NCI-H1694 (cell line): ENCODE measurements at regions not wholly inside any gene's neighbourhood (a gene's known extent, or its start where the extent isn't known, plus 50 kb on each side); places are given as distances from the start of the nearest gene placed in this dataset.

ENCODE experiments used
- DNase-seq: peaks from one replicate; lab custom pipeline; 2025; lab: John Stamatoyannopoulos, UW

DNA sequence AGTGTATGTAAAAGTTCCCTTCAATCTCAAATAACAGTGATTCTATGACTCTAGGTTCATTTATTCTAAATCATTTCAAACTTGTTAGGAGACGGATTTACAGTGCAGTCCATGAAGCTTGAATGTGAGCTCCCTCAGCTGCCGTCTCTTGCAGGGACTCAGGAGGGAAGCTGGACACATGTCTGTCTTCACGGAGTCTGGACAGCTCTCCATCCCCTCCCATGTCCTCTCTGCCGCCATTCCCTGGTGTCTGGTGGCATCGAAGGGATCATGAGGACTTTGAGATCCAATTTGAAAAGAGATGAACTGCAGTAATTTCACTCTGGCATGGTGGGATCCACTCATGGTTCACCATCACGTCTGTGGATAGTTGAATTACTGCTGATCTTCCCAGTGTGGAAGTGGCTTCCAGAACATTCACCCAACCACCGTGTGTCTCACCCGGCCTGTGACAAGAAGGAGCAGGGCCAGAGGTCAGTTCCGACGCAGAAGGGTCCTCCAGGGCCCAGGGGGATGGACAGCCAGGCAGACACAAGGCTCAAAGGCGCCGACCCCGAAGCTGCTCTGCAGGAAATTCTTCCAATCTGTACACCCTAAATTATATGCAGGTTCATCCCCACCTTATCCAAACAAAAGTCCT is 370.1 kb downstream of the THBS2 start:
- DNase-seq: no peak

DNA sequence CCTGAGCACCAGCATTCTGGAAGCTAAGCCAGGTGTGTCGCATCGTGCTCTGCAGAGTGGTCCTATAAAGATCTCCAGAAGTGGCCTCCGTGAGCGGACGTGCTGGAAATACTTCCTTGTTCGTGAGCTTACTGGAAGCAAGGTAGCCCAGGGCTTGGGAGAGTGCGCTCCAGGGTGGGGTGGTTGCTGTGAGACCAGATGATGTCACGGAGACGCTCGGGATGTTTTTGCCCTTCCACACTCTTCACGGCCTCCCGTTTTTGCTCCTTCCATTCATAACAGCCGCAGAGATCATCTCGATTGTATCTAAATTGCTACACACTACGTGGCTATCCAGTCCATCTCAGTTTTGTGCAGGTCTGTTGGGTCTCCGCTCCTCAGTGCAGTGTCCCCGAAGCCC is 373.4 kb downstream of the THBS2 start:
- no peak for DNase-seq

GRCh38 chr6:168877821-168878282 is 375.8 kb downstream of the THBS2 start:
- no peak for DNase-seq

GRCh38 chr6:168876956-168877355 is 376.7 kb downstream of the THBS2 start:
- no peak for DNase-seq

- DNase-seq: no peak
Observed at GRCh38 chr6:168875811-168876576, 377.7 kb downstream of the THBS2 start.

DNA sequence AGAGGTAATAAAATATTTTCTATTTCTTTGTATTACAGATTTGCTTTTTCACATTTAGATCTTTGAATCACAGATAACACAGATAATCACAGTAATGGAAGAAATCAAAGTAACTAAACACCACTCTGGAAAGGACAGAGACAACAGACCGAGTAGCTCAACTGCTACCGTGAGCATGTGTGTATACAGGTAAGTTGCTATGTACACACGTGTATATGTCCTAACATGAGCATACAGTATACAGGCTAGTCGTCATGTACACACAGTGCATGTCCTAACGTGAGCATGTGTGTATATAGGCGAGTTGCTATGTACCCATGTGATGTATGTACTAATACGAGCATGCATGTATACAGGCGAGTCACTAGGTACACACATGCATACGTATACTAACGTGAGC is 379.0 kb downstream of the THBS2 start:
- no peak for DNase-seq

DNA sequence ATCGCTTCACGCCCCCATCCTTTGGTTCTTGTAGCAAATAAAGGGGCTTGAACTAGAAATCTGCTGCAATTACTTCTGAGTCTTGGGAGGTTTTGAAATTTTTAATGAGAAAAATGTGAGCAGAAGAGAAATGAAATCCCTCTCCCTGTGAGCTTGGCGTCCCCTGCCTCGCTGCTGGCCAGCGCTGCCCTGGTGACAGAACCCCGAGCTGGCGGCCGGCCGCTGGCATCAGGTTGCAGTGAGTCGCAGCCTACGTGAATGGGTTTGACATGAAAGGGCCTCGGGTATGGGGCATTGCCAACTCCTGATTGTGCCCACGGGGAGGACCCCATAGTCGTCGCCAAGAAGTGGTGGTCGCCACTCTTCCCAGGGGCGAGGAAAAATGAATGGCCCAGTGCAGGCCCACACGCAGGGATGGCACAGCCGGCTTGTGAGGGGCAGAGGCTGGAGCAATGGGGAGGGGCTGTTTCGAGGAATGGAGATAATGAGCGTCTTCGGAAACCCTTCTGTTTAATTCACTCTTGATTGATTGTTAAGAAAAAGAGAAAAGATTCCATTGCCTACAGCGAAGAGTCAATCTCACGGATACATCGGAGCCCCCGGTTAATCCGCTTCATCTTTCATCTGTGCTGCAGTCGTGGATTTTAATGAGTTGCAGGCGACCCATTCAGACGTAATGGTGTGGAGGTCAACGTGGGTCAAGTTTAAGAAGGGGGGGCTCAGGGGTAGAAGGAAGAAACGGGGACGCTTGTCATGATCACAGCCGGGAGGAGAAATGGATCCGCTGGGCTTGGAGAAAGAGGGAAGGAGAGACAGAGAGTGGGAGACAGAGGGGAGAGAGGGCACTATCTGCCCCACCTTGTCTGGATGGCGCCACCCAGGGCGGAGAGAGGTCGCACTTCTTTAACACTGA is 380.1 kb downstream of the THBS2 start:
- no peak for DNase-seq

GRCh38 chr6:168871642-168872315 is 381.9 kb downstream of the THBS2 start:
- no peak for DNase-seq

- no peak for DNase-seq
Observed at GRCh38 chr6:168870982-168871381, 382.7 kb downstream of the THBS2 start.

- DNase-seq: no peak
Observed at GRCh38 chr6:168867247-168868102, 386.2 kb downstream of the THBS2 start.

DNA sequence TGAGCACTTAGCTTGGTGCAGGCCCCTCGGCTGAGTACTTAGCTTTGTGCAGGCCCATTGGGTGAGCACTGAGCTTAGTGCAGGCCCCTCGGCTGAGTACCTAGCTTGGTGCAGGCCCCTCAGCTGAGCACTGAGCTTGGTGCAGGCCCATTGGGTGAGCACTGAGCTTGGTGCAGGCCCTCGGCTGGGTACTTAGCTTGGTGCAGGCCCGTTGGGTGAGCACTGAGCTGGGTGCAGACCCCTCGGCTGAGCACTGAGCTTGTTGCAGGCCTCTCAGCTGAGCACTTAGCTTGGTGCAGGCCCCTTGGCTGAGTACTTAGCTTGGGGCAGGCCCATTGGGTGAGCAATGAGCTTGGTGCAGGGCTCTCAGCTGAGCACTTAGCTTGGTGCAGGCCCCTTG is 387.1 kb downstream of the THBS2 start:
- DNase-seq: no peak

DNA sequence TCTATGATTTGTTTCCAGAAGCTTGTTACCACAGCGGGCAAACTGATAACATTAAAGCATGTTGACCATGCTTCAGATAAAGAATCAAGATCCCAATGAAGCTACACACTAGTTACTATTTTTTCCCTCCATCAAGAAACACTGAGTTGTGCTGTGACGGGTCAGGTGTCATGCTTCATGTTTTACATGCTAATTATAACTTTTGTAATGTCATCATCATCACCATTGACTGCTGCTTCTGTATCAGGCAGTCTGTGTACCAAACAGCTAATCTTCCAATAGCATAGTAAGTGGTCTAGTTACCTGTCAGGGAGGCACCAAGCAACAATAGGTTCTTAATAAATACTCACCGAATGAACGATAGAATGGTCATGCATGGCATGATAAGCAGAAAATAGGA is 388.1 kb downstream of the THBS2 start:
- DNase-seq: no peak

DNA sequence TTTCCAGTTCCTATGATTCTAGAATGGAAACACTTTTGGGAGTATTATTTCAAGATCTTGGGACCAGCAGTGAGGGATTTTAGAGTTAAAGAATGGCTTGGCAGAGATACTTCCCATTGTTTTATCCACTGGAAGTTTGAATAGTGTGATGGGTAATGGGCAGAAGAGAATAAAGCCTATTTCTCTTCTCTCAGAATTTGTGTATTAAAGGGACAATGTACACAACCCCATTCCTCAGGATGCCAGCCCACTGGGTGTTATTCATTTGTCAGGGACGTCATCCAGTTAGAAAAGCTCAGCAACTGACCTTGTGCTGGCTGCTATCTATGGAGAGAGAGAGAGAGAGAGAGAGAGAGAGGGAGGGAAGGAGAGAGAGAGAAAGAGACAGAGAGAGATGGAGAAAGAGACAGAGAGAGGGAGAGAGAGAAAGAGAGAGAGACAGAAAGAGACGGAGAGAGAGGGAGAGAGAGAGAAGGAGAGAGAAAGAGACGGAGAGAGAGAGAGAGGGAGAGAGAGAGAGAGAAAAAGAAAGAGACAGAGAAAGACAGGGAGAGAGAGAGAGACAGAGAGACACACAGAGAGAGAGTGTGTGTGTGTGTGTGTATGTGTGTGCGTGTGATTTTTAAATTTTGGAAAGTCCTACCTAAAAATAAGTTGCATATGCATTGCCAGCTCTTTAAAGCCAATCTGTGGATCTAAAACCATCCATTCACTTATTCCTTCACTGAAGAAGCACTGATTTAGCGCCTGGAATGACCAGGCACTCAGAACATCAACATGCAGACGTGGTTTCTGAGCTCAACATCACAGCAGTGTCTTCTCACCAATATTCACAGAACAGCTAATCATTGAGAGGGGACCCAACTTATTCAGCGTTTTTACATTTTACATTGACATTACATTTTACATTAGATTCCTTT is 388.8 kb downstream of the THBS2 start:
- DNase-seq: no peak

GRCh38 chr6:168863467-168863866 is 390.2 kb downstream of the THBS2 start:
- no peak for DNase-seq

DNA sequence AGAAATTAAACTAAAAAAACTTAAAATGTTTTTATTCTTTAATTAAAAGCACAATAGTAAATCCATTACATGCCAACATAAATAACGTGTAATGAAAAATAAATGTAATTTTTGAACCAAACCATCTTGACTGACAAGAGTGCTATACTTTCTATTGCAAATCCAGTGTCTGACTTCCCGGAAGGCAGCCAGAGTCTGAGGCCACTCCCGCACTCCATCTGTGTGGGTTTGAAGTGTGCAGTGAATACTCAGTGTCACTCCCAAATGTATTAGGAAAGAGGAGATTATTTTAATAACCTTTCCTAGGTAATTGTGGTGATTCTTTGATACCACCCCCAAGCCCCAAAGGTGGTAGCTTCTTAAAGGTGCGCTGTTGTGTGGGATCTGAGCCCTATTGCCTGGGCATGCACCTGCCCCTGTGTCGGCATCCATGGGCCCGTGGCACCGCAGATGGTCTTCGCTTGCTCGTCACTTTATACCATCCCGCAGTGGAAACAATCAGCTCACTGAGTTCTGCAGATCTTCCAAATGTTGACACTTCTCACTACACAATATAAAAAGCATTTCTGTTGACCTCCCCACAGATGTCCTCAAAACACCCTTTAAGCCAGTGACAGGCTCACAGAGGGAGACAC is 391.2 kb downstream of the THBS2 start:
- no peak for DNase-seq

- DNase-seq: no peak
Observed at GRCh38 chr6:168860987-168861386, 392.7 kb downstream of the THBS2 start.

DNA sequence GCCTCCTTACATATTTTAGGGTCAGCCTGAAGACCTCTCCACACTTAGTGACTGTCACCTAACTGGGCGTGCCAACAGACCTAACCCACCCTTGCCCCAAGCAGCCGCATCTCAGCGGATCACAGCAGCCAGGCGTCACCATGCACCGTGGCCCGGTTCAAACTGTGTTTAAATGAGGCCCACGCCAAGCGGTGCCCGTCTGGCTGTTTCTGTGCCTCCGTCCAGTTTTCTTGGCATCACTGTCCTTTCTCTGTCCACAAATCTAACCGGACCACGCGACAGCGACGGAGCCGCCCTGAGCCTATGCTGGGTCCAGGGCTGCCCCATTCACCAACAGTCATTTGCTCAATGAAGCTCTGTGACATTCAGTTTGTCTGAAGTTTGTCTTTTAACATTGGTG is 393.3 kb downstream of the THBS2 start:
- DNase-seq: no peak

DNA sequence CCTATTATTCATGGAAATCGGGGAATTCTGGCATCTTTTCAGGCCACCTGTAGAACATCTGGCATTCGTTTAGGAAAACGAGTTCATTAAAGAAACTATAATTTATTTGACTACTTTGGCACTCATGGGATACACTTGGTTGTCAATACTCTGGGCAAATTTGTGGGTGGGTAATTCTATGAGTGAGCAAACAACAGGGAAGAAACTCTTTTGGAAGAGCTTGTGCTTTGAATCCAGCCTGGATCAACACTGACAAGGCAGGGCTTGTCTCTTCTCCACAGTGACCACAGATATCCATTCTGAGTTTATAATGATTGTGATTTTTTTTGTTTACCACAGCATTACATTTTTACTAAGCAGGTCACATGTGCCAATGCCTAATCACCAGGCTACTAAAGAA is 394.7 kb downstream of the THBS2 start:
- DNase-seq: no peak

GRCh38 chr6:168856914-168857313 is 396.7 kb downstream of the THBS2 start:
- DNase-seq: no peak
